MV-4-11 (cell line): ENCODE measurements at regions not wholly inside any gene's neighbourhood (a gene's known extent, or its start where the extent isn't known, plus 50 kb on each side); places are given as distances from the start of the nearest gene placed in this dataset.

ENCODE experiments used
- DNase-seq: peaks from one replicate; lab custom pipeline; 2025; lab: John Stamatoyannopoulos, UW

- DNase-seq: no peak
Observed at GRCh38 chr6:90668141-90668540, 81.3 kb upstream of the MAP3K7 start.

GRCh38 chr6:90663873-90664272 is 77.0 kb upstream of the MAP3K7 start:
- no peak for DNase-seq

GRCh38 chr6:90663106-90663505 is 76.2 kb upstream of the MAP3K7 start:
- DNase-seq: no peak

GRCh38 chr6:90660931-90661330 is 74.1 kb upstream of the MAP3K7 start:
- DNase-seq: no peak

GRCh38 chr6:90658497-90658896 is 71.6 kb upstream of the MAP3K7 start:
- DNase-seq: no peak

GRCh38 chr6:90656325-90656724 is 69.5 kb upstream of the MAP3K7 start:
- no peak for DNase-seq

- no peak for DNase-seq
Observed at GRCh38 chr6:90654806-90655205, 67.9 kb upstream of the MAP3K7 start.

GRCh38 chr6:90654166-90654565 is 67.3 kb upstream of the MAP3K7 start:
- DNase-seq: no peak

- DNase-seq: no peak
Observed at GRCh38 chr6:90653750-90654149, 66.9 kb upstream of the MAP3K7 start.

GRCh38 chr6:90650041-90650940 is 63.4 kb upstream of the MAP3K7 start:
- no peak for DNase-seq

GRCh38 chr6:90648873-90649272 is 62.0 kb upstream of the MAP3K7 start:
- no peak for DNase-seq

GRCh38 chr6:90646940-90647339 is 60.1 kb upstream of the MAP3K7 start:
- no peak for DNase-seq

- no peak for DNase-seq
Observed at GRCh38 chr6:90645634-90646033, 58.8 kb upstream of the MAP3K7 start.

- DNase-seq: no peak
Observed at GRCh38 chr6:90644492-90644891, 57.6 kb upstream of the MAP3K7 start.

GRCh38 chr6:90643381-90643780 is 56.5 kb upstream of the MAP3K7 start:
- DNase-seq: no peak

GRCh38 chr6:90637320-90637719 is 50.4 kb upstream of the MAP3K7 start:
- DNase-seq: no peak
